ENCODE measurements at regions not wholly inside any gene's neighbourhood (a gene's known extent, or its start where the extent isn't known, plus 50 kb on each side); places are given as distances from the start of the nearest gene placed in this dataset.
A peak's percentile ranks its signal among the peaks of the same experiment; 100 is the strongest.

- no peak for DNase-seq
These were observed 474.2 kb downstream of the EPHA4 start for GRCh38 chr2:221097949-221098348.

- no peak for DNase-seq
These were observed 471.5 kb downstream of the EPHA4 start for GRCh38 chr2:221100467-221101089.

GRCh38 chr2:221102896-221103688 lies 469.0 kb downstream of the EPHA4 start:
- peak; percentile 29 for DNase-seq

DNA sequence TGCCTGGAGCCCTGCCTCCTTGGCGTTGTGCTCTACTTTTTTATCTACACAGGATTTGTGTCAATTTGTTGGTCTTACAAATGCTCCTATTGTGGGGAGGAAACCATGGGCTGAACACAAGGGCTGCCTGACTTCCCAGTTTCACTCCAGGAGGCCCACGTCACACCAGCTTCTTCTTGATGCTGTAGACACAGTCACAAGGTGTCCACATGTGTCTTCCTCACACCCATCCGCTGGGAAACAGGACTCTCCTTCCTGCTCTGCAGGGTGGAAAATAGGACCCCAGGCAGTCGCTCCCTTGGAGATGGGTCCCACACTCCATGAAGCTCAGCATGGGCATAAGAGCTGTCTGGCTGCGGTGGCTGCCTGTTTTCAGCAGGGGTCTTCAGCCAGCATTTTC lies 468.2 kb downstream of the EPHA4 start:
- DNase-seq: peak; percentile 44

- DNase-seq: peak; percentile 8
These were observed 467.7 kb downstream of the EPHA4 start for GRCh38 chr2:221104361-221104811.

- DNase-seq: no peak
These were observed 465.9 kb downstream of the EPHA4 start for GRCh38 chr2:221106241-221106640.

GRCh38 chr2:221107424-221107823 lies 464.7 kb downstream of the EPHA4 start:
- no peak for DNase-seq

DNA sequence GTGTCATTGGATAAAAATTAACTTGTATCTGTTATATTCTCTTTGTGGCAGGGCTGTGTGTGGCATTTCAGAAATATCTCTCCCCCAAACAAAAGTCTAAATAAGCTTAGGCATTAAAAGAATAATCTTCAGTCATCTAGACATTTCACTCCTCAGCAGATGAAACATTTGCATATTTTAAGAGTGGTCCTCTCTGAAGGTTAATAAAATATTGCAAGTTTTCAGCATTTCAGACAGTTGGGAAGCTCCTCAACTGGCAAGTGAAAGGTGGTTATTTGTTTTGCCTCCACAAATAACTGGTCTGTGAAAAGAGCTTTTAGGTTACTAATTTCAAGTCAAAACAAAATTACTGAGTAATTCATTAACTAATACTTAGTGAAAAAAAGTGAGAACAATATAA lies 462.6 kb downstream of the EPHA4 start:
- no peak for DNase-seq

GRCh38 chr2:221111739-221112138 lies 460.4 kb downstream of the EPHA4 start:
- DNase-seq: no peak

DNA sequence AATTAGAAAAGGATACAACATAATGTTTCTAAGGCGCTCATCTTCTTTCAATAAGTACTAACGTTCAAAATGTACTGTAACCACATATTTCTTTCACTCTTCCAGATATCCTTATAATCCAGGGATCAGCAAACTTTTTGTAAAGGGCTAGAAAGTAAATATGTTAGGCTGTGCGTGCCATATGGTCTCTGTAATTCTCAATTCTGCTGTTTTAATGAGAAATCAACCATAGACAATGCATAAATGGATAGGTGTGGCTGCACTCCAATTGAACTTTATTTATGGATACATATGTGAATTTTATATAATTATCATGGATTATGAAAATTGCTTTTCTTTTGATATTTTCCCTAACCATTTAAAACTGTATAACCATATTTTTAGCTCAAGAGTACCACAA lies 459.4 kb downstream of the EPHA4 start:
- DNase-seq: no peak

- no peak for DNase-seq
These were observed 456.2 kb downstream of the EPHA4 start for GRCh38 chr2:221115944-221116343.

DNA sequence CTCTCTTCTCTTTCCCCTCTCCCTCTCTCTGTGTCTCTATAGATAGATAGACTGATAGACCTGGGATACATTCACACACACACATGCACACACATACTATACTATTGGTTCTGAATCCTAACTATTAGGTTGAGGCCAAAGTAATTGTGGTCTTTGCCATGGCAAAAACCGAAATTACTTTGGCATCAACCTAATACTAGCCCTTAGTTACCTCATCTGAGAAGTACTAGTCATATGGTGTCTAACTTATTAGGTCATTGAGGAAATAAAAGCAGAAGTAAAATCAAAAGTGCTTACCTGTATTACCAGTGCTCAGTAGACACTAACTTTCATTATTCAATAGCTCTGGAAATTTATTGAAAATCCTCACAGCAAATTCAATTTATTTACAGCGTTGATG lies 451.5 kb downstream of the EPHA4 start:
- DNase-seq: no peak

- no peak for DNase-seq
These were observed 448.7 kb downstream of the EPHA4 start for GRCh38 chr2:221123396-221123795.

DNA sequence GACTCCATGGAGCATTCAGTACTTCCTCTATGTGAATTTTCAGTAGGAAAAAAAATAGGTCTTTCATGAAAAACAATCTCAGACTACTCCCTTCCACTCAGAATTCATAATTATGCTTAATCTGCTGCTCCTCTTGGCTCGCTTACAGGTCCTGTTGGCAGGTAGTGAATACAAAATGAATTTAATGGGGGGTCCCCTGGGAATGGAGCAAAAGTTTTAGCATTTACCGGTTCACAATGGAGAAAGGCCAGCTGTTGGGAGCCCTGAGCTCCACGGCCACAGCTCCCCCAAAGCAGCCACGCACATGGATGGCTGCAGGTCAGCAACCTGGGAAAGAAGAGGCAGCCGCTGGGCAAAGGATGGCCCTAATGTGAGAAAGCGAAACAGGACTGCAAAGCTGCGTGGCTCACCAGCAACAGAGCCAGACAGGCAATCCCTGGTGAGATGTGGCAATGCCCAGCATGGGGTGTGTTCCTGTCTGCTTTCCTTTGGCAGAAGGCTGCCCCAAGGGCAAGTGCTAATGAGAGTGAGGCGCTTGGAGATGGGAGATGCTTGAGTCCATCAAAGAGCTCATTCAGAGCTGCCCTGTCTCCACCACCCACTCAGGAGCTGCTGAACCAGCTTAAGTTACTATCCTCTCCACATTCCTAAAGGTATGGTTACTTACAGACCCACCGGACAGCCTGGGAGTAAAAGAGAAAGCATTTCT lies 447.4 kb downstream of the EPHA4 start:
- no peak for DNase-seq

DNA sequence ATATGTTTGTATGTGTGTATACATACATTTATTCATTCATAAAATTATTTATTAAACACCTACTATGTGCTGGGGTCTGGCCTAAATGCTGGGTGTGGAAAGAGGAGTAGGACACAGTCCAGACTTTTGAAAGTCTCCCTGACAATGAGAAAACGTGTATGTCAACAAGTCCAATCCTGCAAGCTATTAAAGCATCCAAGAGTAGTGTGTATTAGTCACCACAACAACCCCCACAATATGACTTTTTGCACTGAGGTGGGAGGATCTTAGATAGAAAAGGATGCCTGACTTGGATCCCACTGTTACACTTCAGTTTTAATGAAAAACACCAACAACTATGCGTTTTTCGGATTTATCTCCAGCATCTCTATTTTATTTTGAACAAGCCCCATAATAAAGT lies 446.4 kb downstream of the EPHA4 start:
- no peak for DNase-seq

- no peak for DNase-seq
These were observed 442.4 kb downstream of the EPHA4 start for GRCh38 chr2:221129657-221130056.

GRCh38 chr2:221130431-221130830 lies 441.7 kb downstream of the EPHA4 start:
- no peak for DNase-seq

DNA sequence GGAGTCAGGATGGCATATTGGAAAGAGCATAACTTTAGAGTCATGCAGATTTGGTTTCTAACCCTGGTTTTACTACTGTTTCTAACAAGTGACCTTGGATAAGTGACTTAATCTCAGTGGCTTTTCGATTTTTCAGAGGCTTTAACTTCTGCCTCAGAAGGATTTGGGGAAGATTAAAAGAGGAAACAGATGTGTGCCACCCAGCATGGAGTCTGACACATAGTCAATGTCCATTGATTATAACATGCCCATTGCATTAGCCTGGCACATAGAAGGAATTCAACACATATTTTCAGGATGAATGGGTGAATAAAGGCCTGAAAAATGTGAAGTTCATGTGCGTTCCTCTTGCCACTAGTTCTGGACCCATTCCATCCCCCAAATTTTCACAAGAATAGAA lies 438.2 kb downstream of the EPHA4 start:
- no peak for DNase-seq

DNA sequence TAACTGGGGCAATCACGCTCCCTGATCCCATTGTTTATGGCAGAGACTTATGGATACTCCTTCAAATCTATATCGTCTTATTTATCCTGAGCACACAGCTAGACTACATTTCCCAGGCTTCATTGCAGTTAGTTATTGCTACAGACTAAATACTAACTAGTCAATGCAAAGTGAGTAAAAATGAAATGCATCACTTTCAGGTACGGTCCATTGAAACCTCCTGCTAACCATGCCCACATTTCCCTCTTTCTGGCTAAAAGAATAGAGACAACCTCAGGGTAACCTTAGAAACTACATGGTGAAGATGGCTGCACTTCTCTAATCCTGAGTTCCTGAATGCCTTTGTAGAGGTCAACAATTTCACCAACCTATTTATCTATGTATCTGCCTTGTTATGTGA lies 437.4 kb downstream of the EPHA4 start:
- DNase-seq: no peak

DNA sequence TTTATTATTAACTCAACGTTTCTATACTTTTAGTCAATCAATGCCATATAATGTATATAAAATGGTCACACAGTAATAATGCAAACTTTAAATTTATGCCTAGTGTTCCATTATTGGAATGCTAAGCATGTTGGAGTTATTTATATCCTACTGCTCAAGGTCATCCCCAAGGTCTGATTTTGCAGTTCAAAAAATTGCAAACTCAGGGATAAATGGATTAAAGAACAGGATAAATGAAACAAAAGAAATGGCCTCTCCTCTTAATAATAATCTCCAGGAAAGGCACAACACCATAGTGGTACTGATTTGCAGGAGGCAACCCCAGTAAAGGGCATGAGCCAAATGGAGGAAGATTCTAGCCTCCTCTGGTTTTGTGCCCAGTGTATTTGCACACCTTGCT lies 436.4 kb downstream of the EPHA4 start:
- no peak for DNase-seq

DNA sequence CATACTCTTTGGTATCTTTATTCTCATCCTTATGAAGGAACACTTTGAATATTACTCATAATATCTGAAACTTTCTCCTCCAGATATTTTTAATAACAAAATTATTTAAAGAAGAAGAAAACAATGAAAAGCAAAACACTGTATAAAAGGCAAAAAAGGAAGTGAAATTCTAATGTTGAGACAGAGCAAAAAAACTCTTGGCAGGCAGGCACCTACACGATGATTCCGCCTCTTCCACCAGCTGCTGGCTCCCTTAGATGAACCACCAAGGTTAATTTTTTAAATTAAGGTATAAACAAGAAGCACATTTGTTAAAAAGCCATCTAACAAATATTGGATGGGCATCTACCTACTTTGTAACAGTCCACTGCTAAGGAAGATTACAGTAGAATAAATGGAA lies 434.7 kb downstream of the EPHA4 start:
- no peak for DNase-seq

DNA sequence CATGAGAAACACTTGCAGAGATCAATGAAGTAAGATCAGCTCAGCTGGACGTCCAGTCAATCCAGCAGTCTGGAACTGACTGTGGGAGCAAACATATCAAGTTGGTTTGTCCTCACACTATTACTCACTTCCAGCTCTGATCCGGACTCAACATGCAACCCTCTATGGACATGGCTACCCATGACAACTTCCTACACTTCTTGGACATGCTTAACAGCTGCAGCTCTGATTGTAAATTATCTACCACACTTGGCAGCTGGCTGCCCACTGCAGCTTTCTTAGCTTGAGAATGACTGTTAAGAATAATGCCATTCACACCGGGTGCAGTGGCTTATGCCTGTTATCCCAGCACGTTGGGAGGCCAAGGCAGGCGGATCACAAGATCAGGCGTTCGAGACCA lies 429.8 kb downstream of the EPHA4 start:
- DNase-seq: no peak

GRCh38 chr2:221143231-221143630 lies 428.9 kb downstream of the EPHA4 start:
- no peak for DNase-seq

- no peak for DNase-seq
These were observed 427.2 kb downstream of the EPHA4 start for GRCh38 chr2:221144909-221145308.

Data from inflammatory macrophage treated with lipopolysaccharide for 4 hours (primary cell).